ENCODE measurements at regions not wholly inside any gene's neighbourhood (a gene's known extent, or its start where the extent isn't known, plus 50 kb on each side); places are given as distances from the start of the nearest gene placed in this dataset.

DNA sequence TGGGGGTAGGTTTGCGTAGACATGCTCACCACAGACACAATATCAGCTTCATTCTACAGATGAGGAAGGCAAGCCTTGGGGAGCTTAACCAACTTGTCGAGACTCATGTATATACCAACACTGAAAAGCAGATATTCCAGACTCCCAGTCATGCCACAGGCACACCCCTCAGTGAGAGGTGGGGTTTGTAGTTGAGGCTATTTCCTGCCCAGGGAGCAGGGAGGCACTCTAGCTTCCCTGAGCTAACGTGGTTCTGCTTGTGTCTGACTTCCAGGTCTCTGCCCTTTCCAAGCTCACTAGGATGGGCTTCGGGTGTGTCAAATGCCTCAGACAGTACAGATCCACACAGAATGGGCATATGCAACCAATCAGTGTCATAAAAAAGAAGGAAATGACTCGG lies 122.3 kb upstream of the RUNX1 start:
- Histone ChIP-seq H2AFZ (no peak overlapping the region), H3F3A (ENCODE audit: insufficient read depth) (no peaks in the 10 kb centered on the region), H3K4me3 (no peak overlapping the region), H3K9ac (no peak overlapping the region), H3K27ac (no peak overlapping the region), H3K9me3 (ENCODE audit: low read depth) (no peaks in the 10 kb centered on the region), H3K9me2 (ENCODE audit: insufficient read depth) (no peaks in the 10 kb centered on the region), H3K4me2 (ENCODE audit: unreplicated experiment) (no peak overlapping the region), H3K4me1 (ENCODE audit: insufficient read depth) (no peaks in the 10 kb centered on the region), H3K27me3 (replicated peaks; ENCODE audit: insufficient read depth) (no peaks in the 10 kb centered on the region), H4K20me1 (ENCODE audit: insufficient read depth) (no peaks in the 10 kb centered on the region), H3K36me3 (ENCODE audit: low read depth) (no peaks in the 10 kb centered on the region), H3K79me2 (ENCODE audit: insufficient read depth) (no peaks in the 10 kb centered on the region)
- no peak for TF ChIP-seq EZH2 (IDR thresholded peaks at IDR 0.05; ENCODE audit: insufficient read depth, poor library complexity, severe bottlenecking)
- TF ChIP-seq EZH2phosphoT487 (IDR thresholded peaks at IDR 0.05; ENCODE audit: insufficient read depth, low read depth), result no peak
- DNase-seq, result no peak
- WGBS, 2 experiments (ENCODE audit: low coverage in 1 of 2, low lambda C conversion rate in 2 of 2, missing lambda C conversion rate in 2 of 2), result 64 to 65% methylated on average over 5 of the region's 5 CpGs
- in situ Hi-C loops (cut with MboI), result no loop called here

DNA sequence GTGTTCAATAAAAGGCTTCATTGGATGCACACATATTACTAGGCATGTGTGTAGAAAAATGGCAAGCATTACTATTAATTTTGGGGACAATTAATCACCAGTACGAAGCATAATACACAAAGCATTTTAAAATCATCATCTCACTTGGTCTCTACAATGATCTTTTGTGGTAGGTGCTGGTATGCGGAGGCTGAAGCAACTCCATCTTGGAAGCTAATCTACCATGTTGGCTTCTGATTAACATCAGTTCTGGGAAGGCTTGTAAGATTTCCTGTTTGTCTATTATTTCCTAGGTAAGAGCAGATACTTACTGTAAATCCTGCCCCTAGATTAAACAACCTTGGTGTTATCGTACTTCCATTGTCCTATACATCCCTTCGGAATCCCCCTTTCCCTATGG lies 121.7 kb upstream of the RUNX1 start:
- no peak overlapping the region for H3K9ac ChIP-seq
- H3K27ac ChIP-seq, result no peak overlapping the region
- no peaks in the 10 kb centered on the region for H3K9me3 ChIP-seq (ENCODE audit: low read depth)
- H3F3A ChIP-seq (ENCODE audit: insufficient read depth), result no peaks in the 10 kb centered on the region
- TF ChIP-seq EZH2phosphoT487 (IDR thresholded peaks at IDR 0.05; ENCODE audit: insufficient read depth, low read depth), result no peak
- no peak for TF ChIP-seq EZH2 (IDR thresholded peaks at IDR 0.05; ENCODE audit: insufficient read depth, poor library complexity, severe bottlenecking)
- no peaks in the 10 kb centered on the region for H3K9me2 ChIP-seq (ENCODE audit: insufficient read depth)
- no peaks in the 10 kb centered on the region for H3K4me1 ChIP-seq (ENCODE audit: insufficient read depth)
- WGBS, 2 experiments (ENCODE audit: low coverage in 1 of 2, low lambda C conversion rate in 2 of 2, missing lambda C conversion rate in 2 of 2), result 89 to 98% methylated on average over 4 of the region's 4 CpGs
- no peaks in the 10 kb centered on the region for H3K27me3 ChIP-seq (replicated peaks; ENCODE audit: insufficient read depth)
- no peaks in the 10 kb centered on the region for H4K20me1 ChIP-seq (ENCODE audit: insufficient read depth)
- DNase-seq, result no peak
- no peak overlapping the region for H3K4me2 ChIP-seq (ENCODE audit: unreplicated experiment)
- in situ Hi-C loops (cut with MboI), result no loop called here
- H3K79me2 ChIP-seq (ENCODE audit: insufficient read depth), result no peaks in the 10 kb centered on the region
- H3K36me3 ChIP-seq (ENCODE audit: low read depth), result no peaks in the 10 kb centered on the region
- H2AFZ ChIP-seq, result no peak overlapping the region
- no peak overlapping the region for H3K4me3 ChIP-seq

DNA sequence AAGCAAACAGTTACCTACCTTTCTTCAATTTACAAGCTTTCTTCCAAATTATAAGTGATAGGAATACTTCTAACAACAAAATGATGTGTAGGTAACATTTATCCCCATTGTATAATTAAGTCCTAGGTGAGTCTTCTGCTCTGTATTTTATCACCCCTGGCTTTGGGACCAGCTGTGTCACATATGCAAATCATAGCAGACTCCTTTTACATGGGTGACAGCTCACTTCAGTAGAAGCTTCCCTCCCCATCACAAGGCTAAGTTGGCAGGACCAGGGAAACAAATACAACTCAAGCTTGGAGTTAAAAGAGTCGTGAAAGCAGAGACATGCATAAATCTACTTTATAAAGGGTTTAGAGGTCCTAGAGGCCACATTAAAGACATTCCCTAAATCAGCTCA lies 121.1 kb upstream of the RUNX1 start:
- Histone ChIP-seq H3K79me2 (ENCODE audit: insufficient read depth) (no peaks in the 10 kb centered on the region), H3K4me3 (no peak overlapping the region), H4K20me1 (ENCODE audit: insufficient read depth) (no peaks in the 10 kb centered on the region), H3K4me2 (ENCODE audit: unreplicated experiment) (no peak overlapping the region), H3K9me2 (ENCODE audit: insufficient read depth) (no peaks in the 10 kb centered on the region), H3K27me3 (replicated peaks; ENCODE audit: insufficient read depth) (no peaks in the 10 kb centered on the region), H3K9me3 (ENCODE audit: low read depth) (no peaks in the 10 kb centered on the region), H3K27ac (no peak overlapping the region), H3K9ac (no peak overlapping the region), H2AFZ (no peak overlapping the region), H3K36me3 (ENCODE audit: low read depth) (no peaks in the 10 kb centered on the region), H3K4me1 (ENCODE audit: insufficient read depth) (no peaks in the 10 kb centered on the region), H3F3A (ENCODE audit: insufficient read depth) (no peaks in the 10 kb centered on the region)
- 85 to 95% methylated on average over 1 of the region's 1 CpG for WGBS, 2 experiments (ENCODE audit: low coverage in 1 of 2, low lambda C conversion rate in 2 of 2, missing lambda C conversion rate in 2 of 2)
- in situ Hi-C loops (cut with MboI), result no loop called here
- DNase-seq, result no peak
- TF ChIP-seq EZH2 (IDR thresholded peaks at IDR 0.05; ENCODE audit: insufficient read depth, poor library complexity, severe bottlenecking), result no peak
- TF ChIP-seq EZH2phosphoT487 (IDR thresholded peaks at IDR 0.05; ENCODE audit: insufficient read depth, low read depth), result no peak

DNA sequence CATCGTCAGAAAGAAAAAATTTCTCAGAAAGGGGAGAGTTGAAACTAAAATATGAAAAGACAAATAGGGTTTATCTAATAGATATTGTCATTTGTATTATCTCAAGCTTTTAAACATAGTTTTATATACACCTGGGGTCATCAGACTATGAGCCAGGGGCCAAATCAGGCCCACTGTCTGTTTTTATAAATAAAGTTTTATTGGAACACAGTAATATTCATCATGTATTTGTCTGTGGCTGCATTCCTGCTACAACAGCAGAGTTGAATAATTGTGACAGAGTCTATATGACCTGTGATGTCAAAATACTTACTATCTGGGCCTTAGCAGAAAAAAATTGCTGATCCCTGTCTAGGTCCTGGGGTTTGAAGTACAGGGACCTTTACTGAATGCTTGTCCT lies 120.5 kb upstream of the RUNX1 start:
- H3K9ac ChIP-seq, result no peak overlapping the region
- no peaks in the 10 kb centered on the region for H4K20me1 ChIP-seq (ENCODE audit: insufficient read depth)
- TF ChIP-seq EZH2phosphoT487 (IDR thresholded peaks at IDR 0.05; ENCODE audit: insufficient read depth, low read depth) (no peak), EZH2 (IDR thresholded peaks at IDR 0.05; ENCODE audit: insufficient read depth, poor library complexity, severe bottlenecking) (no peak)
- H3K4me2 ChIP-seq (ENCODE audit: unreplicated experiment), result no peak overlapping the region
- no peak for DNase-seq
- no peaks in the 10 kb centered on the region for H3K9me2 ChIP-seq (ENCODE audit: insufficient read depth)
- H2AFZ ChIP-seq, result no peak overlapping the region
- no peak overlapping the region for H3K4me3 ChIP-seq
- in situ Hi-C loops (cut with MboI), result no loop called here
- no peaks in the 10 kb centered on the region for H3K36me3 ChIP-seq (ENCODE audit: low read depth)
- H3K9me3 ChIP-seq (ENCODE audit: low read depth), result no peaks in the 10 kb centered on the region
- no peaks in the 10 kb centered on the region for H3K79me2 ChIP-seq (ENCODE audit: insufficient read depth)
- no peak overlapping the region for H3K27ac ChIP-seq
- 95 to 100% methylated on average over 1 of the region's 1 CpG for WGBS, 2 experiments (ENCODE audit: low coverage in 1 of 2, low lambda C conversion rate in 2 of 2, missing lambda C conversion rate in 2 of 2)
- H3K4me1 ChIP-seq (ENCODE audit: insufficient read depth), result no peaks in the 10 kb centered on the region
- H3F3A ChIP-seq (ENCODE audit: insufficient read depth), result no peaks in the 10 kb centered on the region
- no peaks in the 10 kb centered on the region for H3K27me3 ChIP-seq (replicated peaks; ENCODE audit: insufficient read depth)

DNA sequence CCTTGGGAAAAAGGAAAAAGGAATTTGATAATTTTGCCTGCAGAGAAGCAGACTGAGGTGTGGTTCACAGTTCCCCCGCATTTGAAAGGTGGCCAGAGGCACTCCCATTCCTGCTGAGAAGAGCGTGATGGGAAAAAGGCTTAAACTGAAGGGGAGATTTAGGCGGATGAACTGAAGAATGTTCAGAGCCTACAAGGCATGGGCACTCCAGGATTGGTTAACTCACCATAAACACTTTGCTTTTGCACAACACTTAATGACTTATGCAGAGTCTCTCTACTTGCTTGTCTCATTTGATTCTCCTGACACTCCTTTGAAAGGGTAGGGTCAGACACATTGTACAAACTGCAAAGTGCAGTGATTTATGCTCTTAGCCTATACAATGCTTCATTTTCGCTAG lies 119.6 kb upstream of the RUNX1 start:
- Histone ChIP-seq H3K9me2 (ENCODE audit: insufficient read depth) (no peaks in the 10 kb centered on the region), H3F3A (ENCODE audit: insufficient read depth) (peaks cover 5% of the 10 kb centered on the region; the same call in 1 of the 2 replicates), H3K79me2 (ENCODE audit: insufficient read depth) (no peaks in the 10 kb centered on the region), H3K4me1 (ENCODE audit: insufficient read depth) (peaks cover 1% of the 10 kb centered on the region), H3K4me2 (ENCODE audit: unreplicated experiment) (no peak overlapping the region), H3K27ac (no peak overlapping the region), H3K36me3 (ENCODE audit: low read depth) (no peaks in the 10 kb centered on the region), H3K27me3 (replicated peaks; ENCODE audit: insufficient read depth) (no peaks in the 10 kb centered on the region), H3K4me3 (no peak overlapping the region), H2AFZ (no peak overlapping the region), H3K9ac (no peak overlapping the region), H3K9me3 (ENCODE audit: low read depth) (no peaks in the 10 kb centered on the region), H4K20me1 (ENCODE audit: insufficient read depth) (no peaks in the 10 kb centered on the region)
- in situ Hi-C loops (cut with MboI), result no loop called here
- 95% methylated on average over 4 of the region's 4 CpGs for WGBS, 2 experiments (ENCODE audit: low coverage in 1 of 2, low lambda C conversion rate in 2 of 2, missing lambda C conversion rate in 2 of 2)
- no peak for TF ChIP-seq EZH2phosphoT487 (IDR thresholded peaks at IDR 0.05; ENCODE audit: insufficient read depth, low read depth)
- no peak for TF ChIP-seq EZH2 (IDR thresholded peaks at IDR 0.05; ENCODE audit: insufficient read depth, poor library complexity, severe bottlenecking)
- DNase-seq, result no peak
